Adipose tissue (tissue), 3 donors: ENCODE measurements at regions not wholly inside any gene's neighbourhood (a gene's known extent, or its start where the extent isn't known, plus 50 kb on each side); places are given as distances from the start of the nearest gene placed in this dataset.

Experiments
- H3K27ac ChIP-seq: one replicate; pipeline ENCODE4 v1.5.1; 2013; ENCODE audit warnings: low read depth, low read length
- WGBS, 3 donors: extraction: QIAGEN DNeasy Blood & Tissue Kit; methylation state at CpG; one replicate each; pipeline ENCODE4 v1.1.7; 2013; 5-methylcytosine and 5-hydroxymethylcytosine counted together
- donor health status: healthy with polysubstance abuse.
- donor health status: Bipolar disorder and iron deficiency.
- donor health status: healthy.

- H3K27ac ChIP-seq, result peak overlapping the region; percentile 60
- WGBS, 3 donors, result 45 to 67% (median 50%) methylated on average over 18 of the region's 18 CpGs
Measured at GRCh38 chr2:64857581-64858471, 131.4 kb upstream of the SLC1A4 start.

- H3K27ac ChIP-seq, result peak overlapping the region; percentile 60
- WGBS, 3 donors, result 23 to 46% (median 31%) methylated on average over 10 of the region's 10 CpGs
Measured at GRCh38 chr2:64858541-64859311, 130.5 kb upstream of the SLC1A4 start.

GRCh38 chr2:64859312-64860212, 129.6 kb upstream of the SLC1A4 start:
- peak overlapping the region; percentile 68 for H3K27ac ChIP-seq
- WGBS, 3 donors, result 5 to 7% (median 7%) methylated on average over 59 to 62 of the region's 62 CpGs

- H3K27ac ChIP-seq, result peak overlapping the region; percentile 31
- 51 to 90% (median 56%) methylated on average over 12 of the region's 12 CpGs for WGBS, 3 donors
Measured at GRCh38 chr2:64860276-64860885, 128.8 kb upstream of the SLC1A4 start.

GRCh38 chr2:64860936-64861335, 128.3 kb upstream of the SLC1A4 start:
- 74 to 83% (median 81%) methylated on average over 1 of the region's 1 CpG for WGBS, 3 donors

GRCh38 chr2:64861452-64862397, 127.5 kb upstream of the SLC1A4 start:
- H3K27ac ChIP-seq, result no peak overlapping the region
- 75 to 82% (median 76%) methylated on average over 7 of the region's 7 CpGs for WGBS, 3 donors

More at GRCh38 chr2:64860936-64861335, 128.3 kb upstream of the SLC1A4 start:
- no peak overlapping the region for H3K27ac ChIP-seq

- WGBS, 3 donors, result 61 to 88% (median 63%) methylated on average over 1 of the region's 1 CpG
- H3K27ac ChIP-seq, result no peak overlapping the region
Measured at GRCh38 chr2:64862623-64863022, 126.6 kb upstream of the SLC1A4 start.

GRCh38 chr2:64863097-64863820, 125.9 kb upstream of the SLC1A4 start:
- H3K27ac ChIP-seq, result no peak overlapping the region
- whole genome bisulfite sequencing, 3 donors, result 65 to 90% (median 78%) methylated on average over 4 of the region's 4 CpGs

- H3K27ac ChIP-seq, result no peak overlapping the region
- 0 to 1% (median 1%) methylated on average over 58 to 67 of the region's 67 CpGs for WGBS, 3 donors
Measured at GRCh38 chr2:64865073-64865830, 123.9 kb upstream of the SLC1A4 start.

GRCh38 chr2:64865831-64866345, 123.3 kb upstream of the SLC1A4 start:
- WGBS, 3 donors, result 46 to 50% (median 46%) methylated on average over 10 of the region's 10 CpGs
- H3K27ac ChIP-seq, result no peak overlapping the region

- WGBS, 3 donors, result 35 to 60% (median 57%) methylated on average over 8 of the region's 8 CpGs
Measured at GRCh38 chr2:64866797-64867196, 122.4 kb upstream of the SLC1A4 start.

GRCh38 chr2:64867253-64867996, 121.8 kb upstream of the SLC1A4 start:
- WGBS, 3 donors, result 74 to 91% (median 89%) methylated on average over 9 of the region's 9 CpGs

More at GRCh38 chr2:64866797-64867196, 122.4 kb upstream of the SLC1A4 start:
- no peak overlapping the region for H3K27ac ChIP-seq

GRCh38 chr2:64869126-64869525, 120.1 kb upstream of the SLC1A4 start:
- whole genome bisulfite sequencing, 3 donors, result 81 to 86% (median 84%) methylated on average over 10 of the region's 10 CpGs
- no peak overlapping the region for H3K27ac ChIP-seq

More at GRCh38 chr2:64867253-64867996, 121.8 kb upstream of the SLC1A4 start:
- H3K27ac ChIP-seq, result no peak overlapping the region

GRCh38 chr2:64873472-64873924, 115.7 kb upstream of the SLC1A4 start:
- 1 to 2% (median 1%) methylated on average over 14 of the region's 14 CpGs for WGBS, 3 donors
- no peak overlapping the region for H3K27ac ChIP-seq

- no peak overlapping the region for H3K27ac ChIP-seq
- WGBS, 3 donors, result 85 to 92% (median 88%) methylated on average over 1 of the region's 1 CpG
Measured at GRCh38 chr2:64874593-64874992, 114.6 kb upstream of the SLC1A4 start.
